H1 (cell line): ENCODE measurements at regions not wholly inside any gene's neighbourhood (a gene's known extent, or its start where the extent isn't known, plus 50 kb on each side); places are given as distances from the start of the nearest gene placed in this dataset.

Source experiments
- CTCF ChIA-PET: fragments of 300-600 bp; sonication (Branson Sonifier 250); formaldehyde crosslinking; loops from one replicate; lab custom pipeline; 2021; ENCODE audit not compliant: partially characterized antibody; lab: Charles Lee
- POLR2A ChIA-PET: fragments of 300-600 bp; sonication (Branson Sonifier 250); formaldehyde crosslinking; loops from one replicate; lab custom pipeline; 2021; ENCODE audit warnings: inconsistent platforms; ENCODE audit not compliant: partially characterized antibody; lab: Charles Lee
- DNase-seq, 2 experiments: peaks; one replicate each; pipeline versions ENCODE4 v3.0.0 to v3.0.0-alpha.2; 2010 to 2022; ENCODE audit warnings: low spot score in 2 of 2, low read depth in 1 of 2, mixed read lengths in 1 of 2
- FAIRE-seq: peaks from 2 replicates; lab custom pipeline; 2011; peaks lifted over from hg19 to GRCh38; lab: Jason Lieb, UNC
- H2AFZ ChIP-seq: 2 replicates; pipeline ENCODE4 v1.8.1; 2012; ENCODE audit warnings: low read length, inconsistent platforms
- H2AK5ac ChIP-seq: 2 replicates; pipeline ENCODE4 v1.6.1; 2013; ENCODE audit warnings: low read depth, low read length
- H2BK120ac ChIP-seq: replicated peaks from 2 replicates; pipeline ENCODE3; 2013; ENCODE audit warnings: low read depth, low read length, inconsistent platforms
- H2BK12ac ChIP-seq: 2 replicates; pipeline ENCODE4 v1.6.1; 2013; ENCODE audit warnings: low read depth, low read length
- H2BK15ac ChIP-seq: 2 replicates; pipeline ENCODE4 v1.6.1; 2013; ENCODE audit warnings: low read length
- H2BK20ac ChIP-seq: 2 replicates; pipeline ENCODE4 v1.6.1; 2013; ENCODE audit warnings: low read length
- H2BK5ac ChIP-seq: 2 replicates; pipeline ENCODE4 v1.6.1; 2013; ENCODE audit warnings: low read depth, low read length
- H3K14ac ChIP-seq: 2 replicates; pipeline ENCODE4 v1.6.1; 2013; ENCODE audit warnings: inconsistent platforms; ENCODE audit not compliant: insufficient read length
- H3K18ac ChIP-seq: 2 replicates; pipeline ENCODE4 v1.6.1; 2013; ENCODE audit warnings: low read length; ENCODE audit errors: extremely low read depth
- H3K23ac ChIP-seq: 2 replicates; pipeline ENCODE4 v1.6.1; 2013; ENCODE audit warnings: inconsistent platforms; ENCODE audit not compliant: insufficient read length
- H3K23me2 ChIP-seq: 2 replicates; pipeline ENCODE4 v1.6.1; 2013; ENCODE audit warnings: low read depth, low read length
- H3K27ac ChIP-seq: 2 replicates; pipeline ENCODE4 v1.6.1; 2011; ENCODE audit warnings: low read depth, low read length, inconsistent platforms
- H3K27me3 ChIP-seq, 4 experiments: replicated peaks in 1 of 4; 1 replicate in 1 of 4; 2 replicates in 3 of 4; pipeline versions ENCODE4 v1.6.1 to v1.8.1; 2011 to 2013; ENCODE audit warnings: low read length in 3 of 4, mild to moderate bottlenecking in 3 of 4, inconsistent platforms in 2 of 4, mixed read lengths in 2 of 4, moderate library complexity in 1 of 4; ENCODE audit not compliant: control insufficient read depth in 3 of 4, insufficient read depth in 3 of 4; ENCODE audit errors: extremely low read depth in 1 of 4
- H3K36me3 ChIP-seq, 4 experiments: 2 replicates each; pipeline versions ENCODE4 v1.6.1 to v1.8.1; 2011 to 2013; ENCODE audit warnings: mild to moderate bottlenecking in 4 of 4, low read length in 3 of 4, moderate library complexity in 2 of 4, control low read depth in 1 of 4, inconsistent platforms in 1 of 4; ENCODE audit not compliant: insufficient read depth in 4 of 4, control insufficient read depth in 2 of 4
- H3K4ac ChIP-seq: replicated peaks from 2 replicates; pipeline ENCODE3; 2013; ENCODE audit warnings: low read length, low read depth, mixed read lengths, inconsistent platforms; ENCODE audit not compliant: insufficient read length
- H3K4me1 ChIP-seq, 4 experiments: replicated peaks in 1 of 4; 1 replicate in 1 of 4; 2 replicates in 3 of 4; pipeline versions ENCODE4 v1.6.1 to v1.8.1; 2011 to 2013; ENCODE audit warnings: low read length in 3 of 4, inconsistent platforms in 2 of 4, mixed read lengths in 1 of 4; ENCODE audit not compliant: insufficient read depth in 4 of 4, control insufficient read depth in 3 of 4
- H3K4me2 ChIP-seq, 2 experiments: 2 replicates each; pipeline versions ENCODE4 v1.6.1 to v1.8.1; 2011 to 2013; ENCODE audit warnings: low read depth in 2 of 2, low read length in 2 of 2, control low read depth in 1 of 2, inconsistent platforms in 1 of 2, mild to moderate bottlenecking in 1 of 2; ENCODE audit not compliant: insufficient read depth in 1 of 2
- H3K4me3 ChIP-seq, 4 experiments: fragments of 200-600, 300-600 bp in 1 of 4; sonication (generic), shearing (Covaris generic), sonication (Bioruptor Twin) in 1 of 4; 2 replicates each; pipeline versions ENCODE4 v1.5.1 to v1.8.1; 2011 to 2016; ENCODE audit warnings: low read length in 4 of 4, low read depth in 3 of 4, control low read depth in 2 of 4, inconsistent platforms in 2 of 4, mild to moderate bottlenecking in 2 of 4, mixed read lengths in 1 of 4, moderate library complexity in 1 of 4; ENCODE audit not compliant: insufficient read depth in 2 of 4; ENCODE audit errors: extremely low read depth in 1 of 4
- H3K56ac ChIP-seq: replicated peaks from 2 replicates; pipeline ENCODE3; 2013; ENCODE audit warnings: low read depth, mild to moderate bottlenecking, mixed read lengths, low read length, inconsistent platforms; ENCODE audit not compliant: insufficient read length
- H3K79me1 ChIP-seq: 2 replicates; pipeline ENCODE4 v1.6.1; 2013; ENCODE audit warnings: low read depth, low read length, control low read depth
- H3K79me2 ChIP-seq, 2 experiments: 2 replicates each; pipeline versions ENCODE4 v1.6.1 to v1.8.1; 2012 to 2013; ENCODE audit warnings: low read length in 2 of 2, mild to moderate bottlenecking in 2 of 2, inconsistent platforms in 1 of 2; ENCODE audit not compliant: insufficient read depth in 2 of 2, control insufficient read depth in 1 of 2
- H3K9ac ChIP-seq, 4 experiments: replicated peaks in 1 of 4; 1 replicate in 1 of 4; 2 replicates in 3 of 4; pipeline versions ENCODE4 v1.6.1 to v1.8.1; 2011 to 2013; ENCODE audit warnings: low read depth in 3 of 4, low read length in 3 of 4, control low read depth in 2 of 4, mild to moderate bottlenecking in 2 of 4, moderate library complexity in 2 of 4, inconsistent platforms in 1 of 4; ENCODE audit errors: extremely low read depth in 1 of 4
- H3K9me3 ChIP-seq, 2 experiments: 2 replicates each; pipeline versions ENCODE4 v1.6.1 to v1.8.1; 2012 to 2013; ENCODE audit warnings: mild to moderate bottlenecking in 2 of 2, moderate library complexity in 2 of 2, control low read depth in 1 of 2, inconsistent platforms in 1 of 2, low read depth in 1 of 2, low read length in 1 of 2, mixed read lengths in 1 of 2; ENCODE audit not compliant: insufficient read depth in 2 of 2
- H4K20me1 ChIP-seq, 2 experiments: replicated peaks in 1 of 2; 2 replicates each; pipeline versions ENCODE3 to v1.8.1; 2011 to 2013; ENCODE audit warnings: inconsistent platforms in 2 of 2, low read length in 2 of 2, mild to moderate bottlenecking in 1 of 2; ENCODE audit not compliant: insufficient read depth in 2 of 2, control insufficient read depth in 1 of 2
- H4K5ac ChIP-seq: 2 replicates; pipeline ENCODE4 v1.6.1; 2013; ENCODE audit warnings: low read length, low read depth, mixed read lengths, inconsistent platforms; ENCODE audit not compliant: insufficient read length
- H4K8ac ChIP-seq: 2 replicates; pipeline ENCODE4 v1.8.0; 2013; ENCODE audit warnings: mild to moderate bottlenecking, moderate library complexity, low read length, inconsistent platforms; ENCODE audit not compliant: insufficient read depth; ENCODE audit errors: extremely low read depth
- H4K91ac ChIP-seq: replicated peaks from 2 replicates; pipeline ENCODE3; 2013; ENCODE audit warnings: low read length, mixed read lengths, inconsistent platforms; ENCODE audit not compliant: insufficient read length
- ATF3 ChIP-seq: IDR thresholded peaks from 2 replicates; pipeline ENCODE4 v1.6.1; 2011; ENCODE audit warnings: low read depth, mild to moderate bottlenecking, low read length; ENCODE audit not compliant: insufficient read depth
- SP4 ChIP-seq: IDR thresholded peaks from 2 replicates; pipeline ENCODE4 v1.6.1; 2012; ENCODE audit warnings: low read length, inconsistent platforms
- WGBS, 2 experiments: shearing (Covaris generic) in 1 of 2; methylation state at CpG; one replicate each; pipeline versions ENCODE4 v1.1.6 to v1.1.7; 2013 to 2015; ENCODE audit warnings: low lambda C conversion rate in 2 of 2, mixed read lengths in 2 of 2, inconsistent platforms in 1 of 2, low coverage in 1 of 2, missing lambda C conversion rate in 1 of 2; ENCODE audit not compliant: insufficient replicate concordance in 2 of 2, insufficient coverage in 1 of 2, insufficient read length in 1 of 2; ENCODE audit errors: extremely low coverage in 1 of 2, missing lambda C conversion rate in 1 of 2; 5-methylcytosine and 5-hydroxymethylcytosine counted together

GRCh38 chr20:56111961-56112730, 106.8 kb upstream of the CBLN4 start:
- no peak for DNase-seq
- Histone ChIP-seq H3K9me3 (peaks cover 53 to 62% of the 10 kb centered on the region in 2 experiments), H3K79me1 (no peaks in the 10 kb centered on the region), H3K36me3 (no peaks in the 10 kb centered on the region; a peak in 1 of 8 replicates), H4K8ac (no peak overlapping the region), H3K4me2 (no peak overlapping the region), H3K4ac (no peak overlapping the region), H4K91ac (no peak overlapping the region), H3K27ac (no peak overlapping the region), H3K14ac (no peak overlapping the region)
- no peak for TF ChIP-seq SP4
- no peak for TF ChIP-seq ATF3
- TF ChIP-seq, all 59 proteins: peak for 0
- no peak overlapping the region for H3K9ac ChIP-seq
- H3K56ac ChIP-seq: no peak overlapping the region
- WGBS, 2 experiments: 80% methylated on average over 9 of the region's 9 CpGs; no CpG with 5 or more reads in 1 of the 2 experiments
- no peak for FAIRE-seq
- H2BK15ac ChIP-seq: no peak overlapping the region
- H2BK20ac ChIP-seq: no peak overlapping the region
- H2AFZ ChIP-seq: no peak overlapping the region
- H3K27me3 ChIP-seq: no peaks in the 10 kb centered on the region
- no peak overlapping the region for H4K5ac ChIP-seq
- POLR2A ChIA-PET: no interaction called here
- H2BK5ac ChIP-seq: no peak overlapping the region
- H2BK12ac ChIP-seq: no peak overlapping the region
- CTCF ChIA-PET: interaction anchor here (0.6 to 1.3 kb wide), 3 partner anchors 11 to 194 kb away, joined by 3 to 5 read pairs (median 3); no protein-coding TSS in a partner anchor
- no peaks in the 10 kb centered on the region for H4K20me1 ChIP-seq
- no peaks in the 10 kb centered on the region for H3K23me2 ChIP-seq
- no peak overlapping the region for H2BK120ac ChIP-seq
- no peaks in the 10 kb centered on the region for H3K79me2 ChIP-seq
- no peak overlapping the region for H2AK5ac ChIP-seq
- H3K23ac ChIP-seq: no peak overlapping the region
- no peak overlapping the region for H3K18ac ChIP-seq
- no peaks in the 10 kb centered on the region for H3K4me1 ChIP-seq
- H3K4me3 ChIP-seq: no peak overlapping the region
